Midbrain (tissue), 1 donor: ENCODE measurements at regions not wholly inside any gene's neighbourhood (a gene's known extent, or its start where the extent isn't known, plus 50 kb on each side); places are given as distances from the start of the nearest gene placed in this dataset.

ENCODE experiments used
- DNase-seq: peaks from one replicate; lab custom pipeline; 2025; lab: John Stamatoyannopoulos, UW

DNA sequence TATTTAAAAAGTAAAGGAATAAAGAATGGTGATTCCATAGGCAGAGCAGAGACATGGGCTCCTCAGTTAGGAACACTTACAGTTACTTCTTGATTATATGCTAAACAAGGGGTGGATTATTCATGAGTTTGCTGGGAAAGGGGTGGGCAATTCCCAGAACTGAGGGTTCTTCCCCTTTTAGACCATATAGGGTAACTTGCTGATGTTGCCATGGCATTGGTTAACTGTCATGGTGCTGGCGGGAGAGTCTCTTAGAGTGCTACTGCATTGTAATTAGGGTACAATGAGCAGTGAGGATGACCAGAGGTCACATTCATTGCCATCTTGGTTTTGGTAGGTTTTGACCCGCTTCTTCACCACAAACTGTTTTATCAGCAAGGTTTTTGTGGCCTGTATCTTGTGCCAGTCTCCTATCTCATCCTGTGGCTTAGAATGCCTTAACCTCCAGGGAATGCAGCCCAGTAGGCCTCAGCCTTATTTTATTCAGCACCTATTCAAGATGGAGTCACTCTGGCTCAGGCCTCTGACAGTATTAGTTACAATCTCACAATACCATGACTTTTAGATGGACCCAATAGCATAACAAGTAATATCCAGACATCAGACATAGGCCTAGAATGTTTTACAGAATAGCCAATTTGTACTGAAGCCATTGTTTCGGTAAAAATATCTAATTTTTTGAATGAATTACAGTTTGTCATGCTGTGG is 106.8 kb downstream of the ZBTB18 start:
- no peak for DNase-seq

DNA sequence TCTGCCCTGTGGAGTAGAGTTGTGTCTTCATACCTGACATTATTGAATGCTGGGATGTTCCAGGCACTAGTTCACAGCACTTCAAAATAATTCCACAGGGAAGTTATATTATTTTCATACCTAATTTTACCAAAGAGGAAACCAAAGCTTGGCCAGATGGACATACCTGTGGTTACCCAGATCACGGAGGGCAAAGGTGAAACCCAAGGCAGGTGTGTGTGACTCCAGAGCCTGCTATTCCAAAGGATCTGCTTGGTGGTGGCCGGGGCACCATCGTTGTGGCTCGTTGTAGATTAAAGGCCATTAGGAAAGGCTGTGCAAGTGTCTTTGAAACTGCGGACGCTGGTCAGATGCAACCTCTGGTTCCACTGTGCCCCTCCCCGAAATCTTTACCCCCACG is 108.6 kb downstream of the ZBTB18 start:
- no peak for DNase-seq

DNA sequence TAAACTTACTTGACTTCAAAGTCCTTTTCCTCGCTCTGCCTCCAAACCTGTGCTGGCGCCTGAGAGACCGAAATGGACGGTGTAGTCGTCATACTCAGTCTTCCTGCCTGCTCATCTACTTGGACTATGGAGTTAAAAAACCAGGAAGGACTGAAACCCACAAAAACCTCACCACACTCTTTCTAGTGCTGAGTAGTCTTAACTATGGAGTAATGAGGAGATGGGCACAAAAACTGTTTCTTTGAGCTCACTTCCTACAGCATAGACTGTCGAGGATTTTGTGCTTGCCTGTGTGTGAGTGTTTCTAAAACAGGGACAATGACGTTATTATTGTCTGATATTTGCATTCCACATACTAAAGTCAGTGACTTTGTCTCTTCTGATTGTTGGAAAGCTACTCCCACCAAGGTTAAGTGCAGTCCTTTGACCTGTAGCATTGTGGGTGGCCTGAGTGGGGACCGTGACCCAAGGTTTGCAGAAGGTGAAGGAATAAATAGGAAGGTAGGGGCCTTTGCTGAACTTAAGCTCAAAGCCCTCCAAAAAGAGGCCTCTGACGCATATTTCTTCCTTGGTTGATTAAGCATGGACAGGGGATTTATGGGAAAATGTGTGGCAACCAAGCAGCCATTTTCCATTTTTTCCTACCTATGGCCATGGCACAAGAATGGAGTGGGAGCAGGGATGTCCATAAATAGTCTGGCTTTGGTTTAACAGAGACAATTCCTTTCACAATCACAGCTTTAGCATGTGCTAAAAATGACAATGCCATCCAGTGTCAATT is 109.6 kb downstream of the ZBTB18 start:
- DNase-seq, result no peak

GRCh38 chr1:244161236-244161510 is 110.1 kb downstream of the ZBTB18 start:
- DNase-seq, result no peak

DNA sequence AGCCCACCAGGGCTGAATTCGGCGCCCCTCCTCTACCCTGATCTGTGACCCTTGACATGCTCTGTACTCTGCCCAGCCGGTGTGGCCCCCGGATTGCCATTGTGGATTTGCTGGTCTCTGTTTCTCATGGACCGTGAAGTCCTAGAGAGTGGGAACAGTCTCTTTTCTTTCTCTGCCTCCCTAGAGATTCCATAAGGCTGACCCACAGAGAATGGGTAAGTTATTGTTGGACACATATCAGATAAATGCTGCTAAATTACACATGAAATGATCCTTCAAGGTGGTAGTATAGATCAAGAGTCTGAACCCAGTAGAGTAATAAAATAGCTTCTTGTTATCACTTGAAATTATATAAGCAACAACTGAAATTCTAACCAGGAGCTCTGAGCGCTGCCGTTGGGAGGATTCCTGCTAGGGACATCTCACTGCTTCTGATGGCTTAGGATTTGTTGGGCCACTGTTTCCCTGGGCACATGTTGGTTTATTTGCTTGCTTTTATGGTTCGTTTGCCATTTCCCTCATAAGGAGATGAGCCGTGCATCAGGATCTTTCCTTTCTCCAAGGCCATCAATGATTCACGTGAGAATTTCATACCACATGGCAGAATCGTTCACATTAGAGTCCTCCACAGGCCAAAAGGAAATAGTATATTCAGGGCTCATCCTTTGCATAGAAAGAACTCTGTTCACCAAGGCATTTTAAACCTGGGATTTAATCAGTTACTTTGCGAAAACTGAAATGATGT is 111.9 kb downstream of the ZBTB18 start:
- DNase-seq, result no peak

- DNase-seq, result no peak
Observed at GRCh38 chr1:244163861-244164510, 112.9 kb downstream of the ZBTB18 start.

DNA sequence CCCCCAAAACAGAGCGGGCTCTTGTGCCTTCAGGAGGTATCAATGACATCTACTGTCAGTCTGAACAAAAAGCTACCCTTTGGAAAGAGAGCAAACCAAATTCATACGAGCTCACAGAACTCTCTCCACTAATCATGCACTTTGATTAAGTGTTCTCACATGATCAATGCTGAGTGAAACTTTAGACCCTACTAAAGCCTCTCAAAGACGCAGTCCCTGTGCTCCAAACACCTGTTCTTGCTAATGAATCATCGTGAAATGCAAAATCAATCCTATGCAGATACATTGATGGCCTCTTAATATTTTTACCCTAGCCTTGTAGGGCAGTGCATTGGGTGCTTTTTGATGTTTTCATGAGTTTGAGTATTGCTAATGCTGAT is 113.4 kb downstream of the ZBTB18 start:
- no peak for DNase-seq

- no peak for DNase-seq
Observed at GRCh38 chr1:244165021-244165420, 113.9 kb downstream of the ZBTB18 start.

DNA sequence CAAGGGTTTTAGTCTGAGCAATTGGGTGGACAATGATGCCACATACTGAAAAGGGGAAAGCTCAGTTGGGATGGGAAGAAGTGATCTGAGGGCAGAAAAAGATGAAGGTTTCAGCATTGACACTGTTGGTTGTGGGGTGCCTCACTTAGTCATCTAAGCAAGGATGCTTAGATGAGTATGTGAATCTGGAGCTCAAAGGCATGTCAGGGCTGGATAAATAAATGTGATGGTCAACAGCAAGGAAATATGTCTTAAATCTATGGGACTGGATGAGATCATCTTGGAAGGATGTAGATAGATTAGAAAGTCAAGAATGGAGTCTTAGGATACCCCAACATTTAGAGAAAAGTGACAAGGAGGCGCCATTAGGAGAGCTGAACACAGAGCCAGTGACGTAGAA is 114.6 kb downstream of the ZBTB18 start:
- no peak for DNase-seq

- peak; percentile 39 for DNase-seq
Observed at GRCh38 chr1:244171241-244171985, 120.3 kb downstream of the ZBTB18 start.

DNA sequence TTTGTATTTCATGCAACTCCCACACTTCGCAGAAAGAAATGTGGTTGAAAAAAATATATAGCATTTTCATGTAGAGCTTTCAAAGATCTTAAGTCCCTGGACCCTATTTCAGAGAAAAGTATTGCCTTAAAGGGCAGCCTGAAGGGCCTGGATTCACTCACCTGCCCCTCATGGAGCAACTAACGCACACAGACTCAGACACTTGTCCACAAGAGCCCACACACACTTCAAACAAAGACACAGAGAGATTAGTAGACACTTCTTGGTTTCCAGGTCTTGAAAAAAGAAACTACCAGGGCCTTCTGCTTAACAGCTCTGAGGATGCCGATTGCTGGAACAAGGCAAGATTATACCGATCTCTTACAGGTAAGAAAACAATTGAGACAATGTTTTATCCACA is 122.2 kb downstream of the ZBTB18 start:
- no peak for DNase-seq

GRCh38 chr1:244173769-244174168 is 122.7 kb downstream of the ZBTB18 start:
- DNase-seq, result no peak

DNA sequence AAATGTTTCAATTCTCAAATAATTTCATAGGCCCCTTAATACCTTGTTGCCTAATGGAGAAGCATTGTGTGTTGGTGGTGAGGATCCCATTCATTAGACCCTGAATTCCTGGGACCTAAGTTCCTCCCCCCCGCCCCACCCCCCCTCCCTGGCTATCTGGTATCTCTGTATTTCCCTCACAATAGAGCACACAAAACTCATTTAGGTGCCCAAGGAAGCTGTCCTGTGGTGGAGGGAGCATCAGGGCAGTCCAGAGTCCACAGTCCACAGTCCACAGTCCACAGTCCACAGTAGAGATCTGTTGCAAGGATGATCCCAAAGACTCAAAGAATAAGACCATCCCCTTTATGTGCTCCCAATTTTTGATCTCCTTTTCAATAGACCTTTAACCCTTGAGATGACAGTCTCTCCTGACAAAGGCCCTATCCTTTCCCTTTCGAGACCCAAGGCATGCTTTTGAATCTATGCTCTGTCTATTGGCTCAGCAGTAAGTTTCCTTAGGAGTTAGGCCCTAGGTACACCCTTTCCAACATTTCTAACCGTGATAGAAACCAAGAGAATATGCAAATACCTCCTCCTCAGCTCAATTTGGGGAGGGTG is 123.9 kb downstream of the ZBTB18 start:
- no peak for DNase-seq

DNA sequence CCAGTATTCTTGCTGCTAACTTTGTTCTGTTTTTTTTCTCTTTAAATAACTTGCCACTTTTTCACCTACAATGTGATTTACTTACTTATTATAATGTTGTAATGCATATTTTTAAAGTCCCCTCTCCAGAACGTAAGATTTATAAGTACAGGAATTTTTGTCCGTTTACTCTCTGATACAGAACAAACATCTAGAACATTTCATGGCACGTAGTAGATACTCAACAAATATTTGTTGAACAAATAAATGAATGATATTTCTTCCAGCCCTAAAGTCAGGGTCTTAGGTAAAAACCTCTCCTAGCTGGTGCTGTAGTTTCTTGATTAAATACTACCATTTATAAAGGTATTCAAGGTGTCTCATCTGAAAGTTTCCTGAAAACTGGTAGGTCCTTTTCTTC is 125.1 kb downstream of the ZBTB18 start:
- no peak for DNase-seq

DNA sequence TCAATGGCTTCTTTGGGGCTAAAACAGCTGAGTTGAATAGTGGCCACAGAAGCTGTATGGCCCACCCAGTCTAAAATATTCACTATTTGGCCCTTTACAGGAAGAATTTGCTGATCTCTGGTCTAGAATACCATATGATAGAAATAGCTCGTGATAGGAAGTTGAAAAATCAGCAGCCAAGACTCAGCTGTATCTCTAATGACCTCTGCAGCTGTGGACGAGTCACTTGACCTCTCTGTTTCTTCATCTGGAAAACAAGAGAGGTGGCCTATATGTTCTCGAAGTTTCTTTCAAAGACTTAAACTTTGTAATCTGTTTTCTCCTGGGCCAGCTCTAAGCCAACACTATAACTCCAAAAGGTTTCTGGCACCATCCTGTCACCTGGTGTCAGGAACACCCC is 129.2 kb downstream of the ZBTB18 start:
- no peak for DNase-seq

GRCh38 chr1:244181867-244182266 is 130.8 kb downstream of the ZBTB18 start:
- no peak for DNase-seq

- no peak for DNase-seq
Observed at GRCh38 chr1:244183037-244183436, 132.0 kb downstream of the ZBTB18 start.

DNA sequence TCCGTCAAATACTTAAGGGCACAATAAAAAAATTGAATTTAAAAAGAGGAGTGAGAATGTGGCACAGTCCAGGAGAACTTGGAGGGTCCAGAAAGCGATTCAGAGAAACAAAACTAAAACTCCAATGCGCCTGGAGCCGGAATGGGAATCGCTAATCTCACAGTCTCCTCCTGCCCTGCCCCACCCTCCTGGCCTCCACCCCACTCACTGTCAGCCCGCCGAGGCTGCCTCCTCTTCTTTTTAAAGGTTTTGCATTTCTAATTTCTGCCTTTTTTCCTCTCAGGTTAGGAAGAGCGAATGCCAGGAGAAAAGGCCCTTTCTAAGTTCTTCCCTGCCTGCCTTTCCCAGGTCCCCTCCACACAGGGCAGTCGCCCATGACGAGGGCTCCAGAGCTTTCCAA is 135.3 kb downstream of the ZBTB18 start:
- no peak for DNase-seq

DNA sequence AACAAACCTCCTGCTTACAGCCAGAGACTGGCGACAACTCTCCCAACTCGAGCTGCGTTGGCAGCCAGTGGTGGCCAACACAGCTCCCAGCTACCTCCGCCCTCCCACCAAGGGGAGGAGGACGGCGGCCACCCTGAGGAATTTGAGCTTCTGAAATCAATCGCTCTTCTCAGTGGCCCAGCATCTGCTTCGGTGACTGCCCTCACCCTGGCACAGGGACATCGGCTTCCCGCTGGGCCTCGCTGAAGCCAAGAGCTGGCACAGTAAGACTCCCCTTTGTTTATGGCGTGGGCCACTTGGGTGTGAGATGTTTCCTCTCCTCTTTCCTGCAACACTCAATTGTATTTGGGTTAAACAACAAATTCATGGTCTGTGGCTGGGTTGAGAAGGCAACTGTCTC is 136.2 kb downstream of the ZBTB18 start:
- peak; percentile 26 for DNase-seq

GRCh38 chr1:244191581-244191980 is 140.5 kb downstream of the ZBTB18 start:
- no peak for DNase-seq

DNA sequence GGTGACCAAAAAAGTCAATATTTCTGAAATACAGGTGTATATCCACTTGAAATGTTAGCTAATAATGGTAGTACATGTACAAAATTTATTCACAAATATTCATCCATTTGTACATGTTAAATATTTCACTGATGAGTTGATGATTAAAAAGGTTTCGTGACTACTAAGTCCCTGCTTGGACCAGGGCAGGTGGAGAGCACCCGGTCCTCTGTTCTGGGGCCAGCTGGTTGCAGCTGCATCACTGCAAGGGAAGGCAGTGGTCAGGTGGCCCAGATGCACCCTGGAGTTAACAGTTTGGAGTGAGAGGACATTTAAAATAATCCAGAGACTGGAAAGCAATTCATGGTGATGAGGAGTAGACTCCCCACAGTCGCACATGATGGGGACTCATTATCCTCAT is 141.2 kb downstream of the ZBTB18 start:
- no peak for DNase-seq
